NOMO-1 (cell line): ENCODE measurements at regions not wholly inside any gene's neighbourhood (a gene's known extent, or its start where the extent isn't known, plus 50 kb on each side); places are given as distances from the start of the nearest gene placed in this dataset.

Source experiments
- DNase-seq, 2 experiments: peaks; one replicate each; lab custom pipeline; 2025; ENCODE audit not compliant: unreplicated experiment in 2 of 2; lab: John Stamatoyannopoulos, UW

GRCh38 chr5:56523790-56524575, 290.9 kb upstream of the ANKRD55 start:
- DNase-seq = no peak

- DNase-seq = no peak
Measured at GRCh38 chr5:56522960-56523359, 289.8 kb upstream of the ANKRD55 start.

- peak in 1 of 2 experiments; percentile 49 for DNase-seq
Measured at GRCh38 chr5:56522169-56522568, 289.0 kb upstream of the ANKRD55 start.

- DNase-seq = no peak
Measured at GRCh38 chr5:56520986-56521730, 288.0 kb upstream of the ANKRD55 start.

- no peak for DNase-seq
Measured at GRCh38 chr5:56518820-56519219, 285.7 kb upstream of the ANKRD55 start.

GRCh38 chr5:56517011-56517416, 283.9 kb upstream of the ANKRD55 start:
- DNase-seq = peak; percentile 45 to 66

- DNase-seq = no peak
Measured at GRCh38 chr5:56516441-56516840, 283.3 kb upstream of the ANKRD55 start.

- DNase-seq = peak in 1 of 2 experiments; percentile 11
Measured at GRCh38 chr5:56516035-56516434, 282.9 kb upstream of the ANKRD55 start.

GRCh38 chr5:56515011-56515410, 281.9 kb upstream of the ANKRD55 start:
- DNase-seq = no peak

GRCh38 chr5:56514245-56514644, 281.1 kb upstream of the ANKRD55 start:
- DNase-seq = no peak

- no peak for DNase-seq
Measured at GRCh38 chr5:56513141-56513540, 280.0 kb upstream of the ANKRD55 start.

- DNase-seq = peak in 1 of 2 experiments; percentile 44
Measured at GRCh38 chr5:56512313-56512996, 279.3 kb upstream of the ANKRD55 start.

- no peak for DNase-seq
Measured at GRCh38 chr5:56511326-56511841, 278.3 kb upstream of the ANKRD55 start.

- DNase-seq = no peak
Measured at GRCh38 chr5:56508249-56508648, 275.1 kb upstream of the ANKRD55 start.

- DNase-seq = no peak
Measured at GRCh38 chr5:56507351-56507930, 274.3 kb upstream of the ANKRD55 start.

- DNase-seq = no peak
Measured at GRCh38 chr5:56506211-56506965, 273.3 kb upstream of the ANKRD55 start.

GRCh38 chr5:56503929-56504328, 270.8 kb upstream of the ANKRD55 start:
- no peak for DNase-seq

GRCh38 chr5:56501781-56502557, 268.8 kb upstream of the ANKRD55 start:
- DNase-seq = peak; percentile 23 to 47

GRCh38 chr5:56499901-56500300, 266.8 kb upstream of the ANKRD55 start:
- DNase-seq = no peak
